Ascending aorta (tissue), 2 donors: ENCODE measurements at regions not wholly inside any gene's neighbourhood (a gene's known extent, or its start where the extent isn't known, plus 50 kb on each side); places are given as distances from the start of the nearest gene placed in this dataset.
"Not testable (repeated sequence)": the region's sequence is repeated elsewhere in the genome, so short reads cannot be mapped to it uniquely, and the experiment has no call there.

Experiments
- DNase-seq, 2 donors: peaks; one replicate each; pipeline ENCODE4 v3.0.0-alpha.2; 2019; ENCODE audit warnings: low spot score in 2 of 2
- H3K27ac ChIP-seq, 2 donors: fragments of 200-600 bp; sonication (generic); one replicate each; pipeline ENCODE4 v1.5.1; 2016 to 2017; ENCODE audit warnings: mild to moderate bottlenecking in 1 of 2
- H3K27me3 ChIP-seq: fragments of 200-600 bp; sonication (generic); one replicate; pipeline ENCODE4 v1.5.1; 2017
- H3K36me3 ChIP-seq, 2 donors: fragments of 200-600 bp; sonication (generic); one replicate each; pipeline ENCODE4 v1.5.1; 2016
- H3K4me1 ChIP-seq, 2 donors: fragments of 200-600 bp; sonication (generic); one replicate each; pipeline ENCODE4 v1.5.1; 2016 to 2017; ENCODE audit warnings: mild to moderate bottlenecking in 1 of 2
- H3K4me3 ChIP-seq, 2 donors: fragments of 200-600 bp; sonication (generic); one replicate each; pipeline ENCODE4 v1.5.1; 2016 to 2017; ENCODE audit warnings: mild to moderate bottlenecking in 1 of 2
- H3K9me3 ChIP-seq, 2 donors: fragments of 200-600 bp; sonication (generic); one replicate each; pipeline ENCODE4 v1.5.1; 2016
- intact Hi-C: fragments of 100-400 bp; cut with DNase I; formaldehyde crosslinking; loops from one replicate; pipeline ENCODE4 v1.15.1; 2023
- TF ChIP-seq, protein P1 (sequence below), 3 experiments: fragments of 200-600 bp in 2 of 3; fragments of 450-650 bp in 1 of 3; sonication (generic) in 2 of 3; IDR thresholded peaks; one replicate each; pipeline ENCODE4 v1.5.1; 2016 to 2019; ENCODE audit warnings: antibody characterized with exemption in 3 of 3, mild to moderate bottlenecking in 1 of 3, moderate library complexity in 1 of 3

DNA sequence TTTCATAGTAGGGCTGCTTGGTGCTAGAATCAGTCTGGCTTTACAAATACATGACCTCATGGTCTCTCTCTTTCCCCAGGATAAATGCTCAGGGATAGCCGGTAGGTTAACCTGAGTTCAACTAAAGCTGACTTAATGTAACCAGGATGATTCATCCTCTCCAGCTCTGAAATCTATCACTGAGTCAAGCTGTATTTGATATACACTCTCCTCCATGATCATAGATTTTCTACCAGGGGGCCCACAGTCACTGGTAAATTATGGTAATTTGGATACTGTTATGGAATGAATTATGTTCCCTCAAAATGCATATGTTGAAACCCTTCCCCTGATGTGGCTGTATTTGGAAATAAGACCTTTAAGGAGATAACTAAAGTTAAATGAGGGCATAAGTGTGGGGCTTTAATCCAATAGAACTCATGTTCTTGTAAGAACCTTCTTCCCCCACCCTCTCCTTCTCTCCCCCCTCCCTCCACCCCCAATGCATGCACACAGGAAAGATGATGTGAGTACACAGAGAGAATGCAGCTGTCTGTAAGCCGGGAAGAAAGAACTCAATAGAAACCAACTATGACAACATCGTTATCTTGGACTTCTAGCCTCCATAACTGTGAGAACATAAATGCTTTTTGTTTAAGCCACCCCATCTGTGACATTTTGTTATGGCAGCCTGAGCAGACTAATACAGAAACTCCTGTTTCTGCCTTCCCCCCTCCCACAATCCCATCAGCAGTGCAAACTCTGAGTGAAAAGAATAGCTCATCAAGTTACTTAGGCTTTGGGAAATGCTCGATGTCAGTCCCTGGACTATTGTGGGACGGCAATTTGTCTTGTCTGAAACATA, 134.9 kb upstream of the KYNU start:
- DNase-seq = no peak
- Histone ChIP-seq H3K36me3 (no peaks in the 10 kb centered on the region), H3K27ac (no peak overlapping the region), H3K4me1 (no peaks in the 10 kb centered on the region), H3K27me3 (no peaks in the 10 kb centered on the region), H3K4me3 (no peak overlapping the region), H3K9me3 (no peaks in the 10 kb centered on the region)
- TF ChIP-seq, protein P1, sequence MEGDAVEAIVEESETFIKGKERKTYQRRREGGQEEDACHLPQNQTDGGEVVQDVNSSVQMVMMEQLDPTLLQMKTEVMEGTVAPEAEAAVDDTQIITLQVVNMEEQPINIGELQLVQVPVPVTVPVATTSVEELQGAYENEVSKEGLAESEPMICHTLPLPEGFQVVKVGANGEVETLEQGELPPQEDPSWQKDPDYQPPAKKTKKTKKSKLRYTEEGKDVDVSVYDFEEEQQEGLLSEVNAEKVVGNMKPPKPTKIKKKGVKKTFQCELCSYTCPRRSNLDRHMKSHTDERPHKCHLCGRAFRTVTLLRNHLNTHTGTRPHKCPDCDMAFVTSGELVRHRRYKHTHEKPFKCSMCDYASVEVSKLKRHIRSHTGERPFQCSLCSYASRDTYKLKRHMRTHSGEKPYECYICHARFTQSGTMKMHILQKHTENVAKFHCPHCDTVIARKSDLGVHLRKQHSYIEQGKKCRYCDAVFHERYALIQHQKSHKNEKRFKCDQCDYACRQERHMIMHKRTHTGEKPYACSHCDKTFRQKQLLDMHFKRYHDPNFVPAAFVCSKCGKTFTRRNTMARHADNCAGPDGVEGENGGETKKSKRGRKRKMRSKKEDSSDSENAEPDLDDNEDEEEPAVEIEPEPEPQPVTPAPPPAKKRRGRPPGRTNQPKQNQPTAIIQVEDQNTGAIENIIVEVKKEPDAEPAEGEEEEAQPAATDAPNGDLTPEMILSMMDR (IDR thresholded peaks at IDR 0.05) = no peak
- intact Hi-C loops = no loop called here

DNA sequence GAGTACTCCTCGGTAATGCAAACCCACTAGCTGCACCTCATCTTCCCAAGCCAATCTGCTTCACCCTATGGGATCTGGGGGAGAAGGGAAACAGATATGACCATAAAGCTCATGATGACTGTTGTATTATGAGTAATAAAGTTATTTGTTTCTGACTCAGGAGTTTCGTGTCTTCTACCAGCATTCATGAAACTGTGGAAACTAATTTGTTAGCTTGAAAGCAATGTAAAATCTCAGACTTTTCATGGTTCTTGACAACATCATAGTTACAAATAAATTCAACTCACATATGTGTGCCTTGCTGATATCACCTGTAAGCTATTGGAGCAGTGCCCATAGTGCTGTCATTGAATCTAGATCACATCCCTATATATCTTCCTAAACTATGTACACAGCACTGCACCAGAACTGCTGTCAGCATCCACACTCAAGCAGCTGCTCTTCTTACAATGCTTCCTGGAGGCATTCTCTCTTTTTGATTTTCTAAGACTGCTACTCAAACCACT, 135.6 kb upstream of the KYNU start:
- H3K27ac ChIP-seq = no peak overlapping the region
- H3K9me3 ChIP-seq = no peaks in the 10 kb centered on the region
- intact Hi-C loops = no loop called here
- TF ChIP-seq, protein P1 (IDR thresholded peaks at IDR 0.05) = no peak
- DNase-seq = no peak
- no peak overlapping the region for H3K4me3 ChIP-seq
- no peaks in the 10 kb centered on the region for H3K4me1 ChIP-seq
- no peaks in the 10 kb centered on the region for H3K27me3 ChIP-seq
- no peaks in the 10 kb centered on the region for H3K36me3 ChIP-seq

DNA sequence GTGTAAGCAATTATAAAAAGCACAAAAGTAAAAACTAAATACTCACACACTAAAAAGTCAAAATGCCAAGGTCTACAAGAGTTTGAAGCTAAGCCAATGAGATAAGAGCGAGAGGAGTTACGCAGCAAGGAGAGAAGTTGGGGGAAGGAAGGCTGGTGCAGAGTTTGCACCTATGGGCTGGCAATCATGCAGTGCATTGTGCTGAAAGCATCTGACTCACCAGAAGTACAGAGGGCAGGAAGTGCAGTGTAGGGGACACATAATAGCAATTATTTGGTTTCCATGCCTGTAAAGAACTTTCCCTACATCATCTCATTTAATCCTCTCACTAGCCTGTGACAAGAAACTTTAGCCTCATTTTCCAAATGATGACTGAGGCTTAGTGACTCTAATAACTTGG, 142.7 kb upstream of the KYNU start:
- intact Hi-C loops = no loop called here
- Histone ChIP-seq H3K4me3 (no peak overlapping the region), H3K27ac (no peak overlapping the region), H3K27me3 (no peaks in the 10 kb centered on the region), H3K9me3 (no peaks in the 10 kb centered on the region), H3K4me1 (no peaks in the 10 kb centered on the region), H3K36me3 (no peaks in the 10 kb centered on the region)
- DNase-seq = no peak
- TF ChIP-seq, protein P1 (IDR thresholded peaks at IDR 0.05) = no peak

DNA sequence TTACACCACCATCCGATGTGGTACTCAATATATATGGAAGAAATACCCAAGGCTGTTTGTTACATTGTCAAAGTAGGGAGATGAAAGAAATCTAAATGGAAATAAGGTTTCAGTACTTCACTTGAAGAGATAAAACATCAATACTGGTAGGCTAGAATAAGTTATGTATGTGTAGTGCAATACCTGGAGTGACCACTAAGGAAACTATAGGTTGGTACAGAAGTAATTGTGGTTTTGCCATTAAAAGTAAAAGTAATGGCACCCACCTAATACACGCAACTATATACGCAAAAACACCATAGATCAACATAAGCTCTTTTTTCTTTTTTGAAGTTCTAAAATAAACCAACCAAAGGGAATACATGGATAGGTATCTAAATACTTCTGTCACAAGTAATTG, 143.2 kb upstream of the KYNU start:
- TF ChIP-seq, protein P1 (IDR thresholded peaks at IDR 0.05) = no peak
- DNase-seq = no peak
- intact Hi-C loops = no loop called here

DNA sequence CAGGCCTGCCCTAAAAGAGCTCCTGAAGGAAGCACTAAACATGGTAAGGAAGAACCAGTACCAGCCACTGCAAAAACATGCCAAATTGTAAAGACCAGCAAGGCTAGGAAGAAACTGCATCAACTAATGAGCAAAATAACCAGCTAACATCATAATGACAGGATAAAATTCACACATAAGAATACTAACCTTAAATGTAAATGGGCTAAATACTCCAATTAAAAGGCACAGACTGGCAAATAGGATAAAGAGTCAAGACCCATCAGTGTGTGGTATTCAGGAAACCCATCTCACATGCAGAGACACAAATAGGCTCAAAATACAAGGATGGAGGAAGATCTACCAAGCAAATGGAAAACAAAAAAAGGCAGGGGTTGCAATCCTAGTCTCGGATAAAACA, 147.7 kb upstream of the KYNU start:
- H3K4me1 ChIP-seq, H3K36me3 ChIP-seq, DNase-seq, H3K9me3 ChIP-seq, intact Hi-C loops, H3K4me3 ChIP-seq, H3K27ac ChIP-seq, H3K27me3 ChIP-seq: not testable (repeated sequence)

More for the DNA sequence above, 143.2 kb upstream of the KYNU start:
- Histone ChIP-seq H3K27me3 (no peaks in the 10 kb centered on the region), H3K4me3 (no peak overlapping the region), H3K4me1 (no peaks in the 10 kb centered on the region), H3K27ac (no peak overlapping the region), H3K9me3 (no peaks in the 10 kb centered on the region), H3K36me3 (no peaks in the 10 kb centered on the region)

DNA sequence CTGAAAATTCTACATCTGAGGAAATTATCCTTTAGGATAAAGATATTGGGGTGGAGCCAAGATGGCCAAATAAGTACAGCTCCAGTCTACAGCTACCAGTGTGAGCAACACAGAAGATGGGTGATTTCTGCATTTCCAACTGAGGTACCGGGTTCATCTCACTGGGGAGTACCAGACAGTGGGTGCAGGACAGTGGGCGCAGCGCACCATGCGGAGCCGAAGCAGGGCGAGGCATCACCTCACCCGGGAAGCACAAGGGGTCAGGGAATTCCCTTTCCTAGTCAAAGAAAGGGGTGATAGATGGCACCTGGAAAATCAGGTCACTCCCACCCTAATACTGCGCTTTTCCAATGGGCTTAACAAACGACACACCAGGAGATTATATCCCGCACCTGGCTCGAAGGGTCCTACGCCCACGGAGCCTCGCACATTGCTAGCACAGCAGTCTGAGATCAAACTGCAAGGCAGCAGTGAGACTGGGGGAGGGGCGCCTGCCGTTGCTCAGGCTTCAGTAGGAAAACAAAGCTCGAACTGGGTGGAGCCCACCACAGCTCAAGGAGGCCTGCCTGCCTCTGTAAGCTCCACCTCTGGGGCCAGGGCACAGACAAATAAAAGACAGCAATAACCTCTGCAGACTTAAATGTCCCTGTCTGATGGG, 149.5 kb upstream of the KYNU start:
- H3K27ac ChIP-seq, H3K4me3 ChIP-seq, intact Hi-C loops, H3K9me3 ChIP-seq, H3K4me1 ChIP-seq, DNase-seq, H3K27me3 ChIP-seq, H3K36me3 ChIP-seq: not testable (repeated sequence)
